Neural cell (in vitro differentiated cells): ENCODE measurements at regions not wholly inside any gene's neighbourhood (a gene's known extent, or its start where the extent isn't known, plus 50 kb on each side); places are given as distances from the start of the nearest gene placed in this dataset.

Source experiments
- H2AFZ ChIP-seq: fragments of 200-600, 300-800 bp; sonication (generic), shearing (Covaris generic); 2 replicates; pipeline ENCODE4 v1.6.0; 2014; ENCODE audit warnings: low read depth, mild to moderate bottlenecking, antibody characterized with exemption, low read length, moderate library complexity
- H3F3A ChIP-seq: fragments of 200-600 bp; shearing (Covaris generic); 2 replicates; pipeline ENCODE4 v1.6.1; 2016; ENCODE audit warnings: mild to moderate bottlenecking, moderate library complexity, mixed read lengths, antibody characterized with exemption, low read length; ENCODE audit not compliant: insufficient read depth, poor library complexity, severe bottlenecking
- H3K27ac ChIP-seq: fragments of 200-600, 300-800 bp; sonication (generic), shearing (Covaris generic); 2 replicates; pipeline ENCODE4 v1.5.1; 2014; ENCODE audit warnings: mild to moderate bottlenecking, low read length, moderate library complexity
- H3K27me3 ChIP-seq: fragments of 300-800, 200-600 bp; sonication (generic), shearing (Covaris generic); 2 replicates; pipeline ENCODE4 v1.6.0; 2014; ENCODE audit warnings: mild to moderate bottlenecking, low read depth, low read length, moderate library complexity; ENCODE audit not compliant: insufficient read depth
- H3K36me3 ChIP-seq: fragments of 300-800, 200-600 bp; sonication (generic), shearing (Covaris generic); 2 replicates; pipeline ENCODE4 v1.5.1; 2014; ENCODE audit warnings: mild to moderate bottlenecking, antibody characterized with exemption, low read length, moderate library complexity; ENCODE audit not compliant: insufficient read depth
- H3K4me2 ChIP-seq: fragments of 300-800, 200-600 bp; sonication (generic), shearing (Covaris generic); 2 replicates; pipeline ENCODE4 v1.6.0; 2014; ENCODE audit warnings: mild to moderate bottlenecking, low read length
- H3K4me3 ChIP-seq: fragments of 300-800, 200-600 bp; sonication (generic), shearing (Covaris generic); 2 replicates; pipeline ENCODE4 v1.5.1; 2014; ENCODE audit warnings: mild to moderate bottlenecking, low read length, moderate library complexity
- H3K79me2 ChIP-seq: fragments of 200-600 bp; shearing (Covaris generic); replicated peaks from 2 replicates; pipeline ENCODE4 v1.6.0; 2014; ENCODE audit warnings: mild to moderate bottlenecking, low read length, moderate library complexity; ENCODE audit not compliant: insufficient read depth
- H3K9ac ChIP-seq: fragments of 300-800, 200-600 bp; sonication (generic), shearing (Covaris generic); 2 replicates; pipeline ENCODE4 v1.6.1; 2016; ENCODE audit warnings: mild to moderate bottlenecking, low read length, mixed read lengths
- H3K9me2 ChIP-seq: fragments of 200-600 bp; shearing (Covaris generic); 2 replicates; pipeline ENCODE4 v1.6.1; 2016; ENCODE audit warnings: mild to moderate bottlenecking, low read length, mixed read lengths; ENCODE audit not compliant: insufficient read depth
- H3K9me3 ChIP-seq: fragments of 200-600, 300-800 bp; sonication (generic), shearing (Covaris generic); 2 replicates; pipeline ENCODE4 v1.6.1; 2016; ENCODE audit warnings: mild to moderate bottlenecking, mixed run types, low read length, moderate library complexity, mixed read lengths
- H4K20me1 ChIP-seq: fragments of 200-600 bp; shearing (Covaris generic); 2 replicates; pipeline ENCODE4 v1.6.1; 2016; ENCODE audit warnings: mild to moderate bottlenecking, mixed run types; ENCODE audit not compliant: insufficient read depth
- CTCF ChIP-seq: fragments of 450-650 bp; IDR thresholded peaks from 2 replicates; pipeline ENCODE4 v1.5.1; 2014; ENCODE audit warnings: antibody characterized with exemption, mild to moderate bottlenecking, moderate library complexity; ENCODE audit not compliant: poor library complexity, severe bottlenecking
- EP300 ChIP-seq: fragments of 450-650 bp; conservative IDR thresholded peaks from 2 replicates; pipeline ENCODE4 v1.6.1; 2014; ENCODE audit warnings: antibody characterized with exemption, mild to moderate bottlenecking, moderate library complexity; ENCODE audit not compliant: poor library complexity, severe bottlenecking
- EZH2 ChIP-seq: fragments of 200-600, 300-800 bp; shearing (Covaris generic), sonication (generic); IDR thresholded peaks from 2 replicates; pipeline ENCODE4 v1.6.1; 2014; ENCODE audit warnings: antibody characterized with exemption, low read length, borderline replicate concordance, mild to moderate bottlenecking; ENCODE audit not compliant: insufficient read depth, poor library complexity, severe bottlenecking
- MXI1 ChIP-seq: fragments of 450-650 bp; conservative IDR thresholded peaks from 2 replicates; pipeline ENCODE4 v1.6.1; 2014; ENCODE audit warnings: antibody characterized with exemption, mild to moderate bottlenecking; ENCODE audit not compliant: poor library complexity, severe bottlenecking
- POLR2AphosphoS5 ChIP-seq: IDR thresholded peaks from 2 replicates; pipeline ENCODE4 v1.6.1; 2012
- RAD21 ChIP-seq: fragments of 450-650 bp; conservative IDR thresholded peaks from 2 replicates; pipeline ENCODE4 v1.6.1; 2014; ENCODE audit warnings: antibody characterized with exemption, mild to moderate bottlenecking, moderate library complexity
- SMC3 ChIP-seq: fragments of 450-650 bp; conservative IDR thresholded peaks from 2 replicates; pipeline ENCODE4 v1.6.1; 2014; ENCODE audit warnings: antibody characterized with exemption, mild to moderate bottlenecking, moderate library complexity; ENCODE audit not compliant: poor library complexity
- TAF1 ChIP-seq: IDR thresholded peaks from 2 replicates; pipeline ENCODE4 v1.6.1; 2012; ENCODE audit warnings: low read depth
- TF ChIP-seq, protein P1 (sequence below): IDR thresholded peaks from 2 replicates; pipeline ENCODE4 v1.6.1; 2012; ENCODE audit warnings: borderline replicate concordance

GRCh38 chr6:16006681-16007080 lies 122.2 kb upstream of the MYLIP start:
- Histone ChIP-seq H3F3A (no peaks in the 10 kb centered on the region), H3K9me3 (no peaks in the 10 kb centered on the region), H3K36me3 (no peaks in the 10 kb centered on the region), H4K20me1 (no peaks in the 10 kb centered on the region), H3K9me2 (no peaks in the 10 kb centered on the region), H3K9ac (no peak overlapping the region), H3K4me2 (no peak overlapping the region), H3K27ac (no peak overlapping the region), H3K79me2 (no peaks in the 10 kb centered on the region), H3K4me3 (no peak overlapping the region), H3K27me3 (no peaks in the 10 kb centered on the region), H2AFZ (no peak overlapping the region)
- TF ChIP-seq EZH2 = no peak
- no peak for TF ChIP-seq POLR2AphosphoS5
- no peak for TF ChIP-seq EP300
- TF ChIP-seq, protein P1, sequence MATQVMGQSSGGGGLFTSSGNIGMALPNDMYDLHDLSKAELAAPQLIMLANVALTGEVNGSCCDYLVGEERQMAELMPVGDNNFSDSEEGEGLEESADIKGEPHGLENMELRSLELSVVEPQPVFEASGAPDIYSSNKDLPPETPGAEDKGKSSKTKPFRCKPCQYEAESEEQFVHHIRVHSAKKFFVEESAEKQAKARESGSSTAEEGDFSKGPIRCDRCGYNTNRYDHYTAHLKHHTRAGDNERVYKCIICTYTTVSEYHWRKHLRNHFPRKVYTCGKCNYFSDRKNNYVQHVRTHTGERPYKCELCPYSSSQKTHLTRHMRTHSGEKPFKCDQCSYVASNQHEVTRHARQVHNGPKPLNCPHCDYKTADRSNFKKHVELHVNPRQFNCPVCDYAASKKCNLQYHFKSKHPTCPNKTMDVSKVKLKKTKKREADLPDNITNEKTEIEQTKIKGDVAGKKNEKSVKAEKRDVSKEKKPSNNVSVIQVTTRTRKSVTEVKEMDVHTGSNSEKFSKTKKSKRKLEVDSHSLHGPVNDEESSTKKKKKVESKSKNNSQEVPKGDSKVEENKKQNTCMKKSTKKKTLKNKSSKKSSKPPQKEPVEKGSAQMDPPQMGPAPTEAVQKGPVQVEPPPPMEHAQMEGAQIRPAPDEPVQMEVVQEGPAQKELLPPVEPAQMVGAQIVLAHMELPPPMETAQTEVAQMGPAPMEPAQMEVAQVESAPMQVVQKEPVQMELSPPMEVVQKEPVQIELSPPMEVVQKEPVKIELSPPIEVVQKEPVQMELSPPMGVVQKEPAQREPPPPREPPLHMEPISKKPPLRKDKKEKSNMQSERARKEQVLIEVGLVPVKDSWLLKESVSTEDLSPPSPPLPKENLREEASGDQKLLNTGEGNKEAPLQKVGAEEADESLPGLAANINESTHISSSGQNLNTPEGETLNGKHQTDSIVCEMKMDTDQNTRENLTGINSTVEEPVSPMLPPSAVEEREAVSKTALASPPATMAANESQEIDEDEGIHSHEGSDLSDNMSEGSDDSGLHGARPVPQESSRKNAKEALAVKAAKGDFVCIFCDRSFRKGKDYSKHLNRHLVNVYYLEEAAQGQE = no peak
- TF ChIP-seq CTCF = no peak
- TF ChIP-seq RAD21 = no peak
- TF ChIP-seq SMC3 = no peak
- TF ChIP-seq TAF1 = no peak
- no peak for TF ChIP-seq MXI1

GRCh38 chr6:16004934-16005679 lies 123.8 kb upstream of the MYLIP start:
- TF ChIP-seq EP300 (no peak), POLR2AphosphoS5 (no peak), RAD21 (no peak), MXI1 (no peak), EZH2 (no peak)
- TF ChIP-seq, protein P1 = no peak
- H3K27me3 ChIP-seq = no peaks in the 10 kb centered on the region
- no peak overlapping the region for H3K4me3 ChIP-seq
- H3K4me2 ChIP-seq = no peak overlapping the region
- H3K9me2 ChIP-seq = no peaks in the 10 kb centered on the region
- no peak overlapping the region for H3K27ac ChIP-seq
- no peaks in the 10 kb centered on the region for H3K79me2 ChIP-seq
- no peaks in the 10 kb centered on the region for H3F3A ChIP-seq
- H4K20me1 ChIP-seq = no peaks in the 10 kb centered on the region
- H3K36me3 ChIP-seq = no peaks in the 10 kb centered on the region
- H3K9me3 ChIP-seq = no peaks in the 10 kb centered on the region
- no peak overlapping the region for H3K9ac ChIP-seq
- H2AFZ ChIP-seq = no peak overlapping the region
